Endothelial cell of umbilical vein (primary cell): ENCODE measurements at regions not wholly inside any gene's neighbourhood (a gene's known extent, or its start where the extent isn't known, plus 50 kb on each side); places are given as distances from the start of the nearest gene placed in this dataset.

Source experiments
- BruUV-seq: library from RNA; stranded (reverse); fragments of 400-500 nt; replicated peaks from 2 replicates; lab custom pipeline; 2021; lab: Mats Ljungman, UMichigan
- CTCF ChIA-PET: fragments of 300-600, 350-600 bp; sonication (Branson Sonifier 250); formaldehyde crosslinking; loops from one replicate; lab custom pipeline; 2021; ENCODE audit warnings: antibody characterized with exemption, inconsistent platforms; lab: Charles Lee
- POLR2A ChIA-PET: fragments of 300-600, 350-600 bp; sonication (Branson Sonifier 250); formaldehyde crosslinking; loops from one replicate; lab custom pipeline; 2021; ENCODE audit warnings: antibody characterized with exemption, inconsistent platforms; lab: Charles Lee
- DNase-seq: peaks from one replicate; pipeline ENCODE4 v3.0.0-alpha.2; 2011; ENCODE audit warnings: low read depth, low spot score
- FAIRE-seq: peaks from 2 replicates; lab custom pipeline; 2011; peaks lifted over from hg19 to GRCh38; lab: Jason Lieb, UNC
- H2AFZ ChIP-seq: 2 replicates; pipeline ENCODE4 v1.6.0; 2012; ENCODE audit warnings: low read depth, low read length, control low read depth, inconsistent platforms
- H3K27ac ChIP-seq: 2 replicates; pipeline ENCODE4 v1.5.1; 2011; ENCODE audit warnings: low read depth, mild to moderate bottlenecking, control low read depth, low read length, moderate library complexity; ENCODE audit not compliant: insufficient read depth
- H3K27me3 ChIP-seq, 2 experiments: 2 replicates each; pipeline versions ENCODE4 v1.6.0 to v1.6.1; 2011; ENCODE audit warnings: low read length in 2 of 2, mixed read lengths in 1 of 2; ENCODE audit not compliant: control insufficient read depth in 2 of 2, insufficient read depth in 2 of 2
- H3K36me3 ChIP-seq, 2 experiments: 2 replicates in 1 of 2; 3 replicates in 1 of 2; pipeline ENCODE4 v1.5.1; 2011; ENCODE audit warnings: low read length in 2 of 2, mild to moderate bottlenecking in 1 of 2, moderate library complexity in 1 of 2; ENCODE audit not compliant: control insufficient read depth in 2 of 2, insufficient read depth in 2 of 2; ENCODE audit errors: extremely low read depth in 1 of 2
- H3K4me1 ChIP-seq: 3 replicates; pipeline ENCODE4 v1.5.1; 2011; ENCODE audit warnings: mild to moderate bottlenecking, low read length; ENCODE audit not compliant: control insufficient read depth, insufficient read depth; ENCODE audit errors: extremely low read depth
- H3K4me2 ChIP-seq: 2 replicates; pipeline ENCODE4 v1.6.1; 2011; ENCODE audit warnings: low read length, control low read depth, mixed read lengths; ENCODE audit not compliant: insufficient read depth
- H3K4me3 ChIP-seq, 3 experiments: fragments of 200-600 bp in 1 of 3; sonication (generic), shearing (Covaris generic) in 1 of 3; replicated peaks in 1 of 3; 2 replicates each; pipeline ENCODE4 v1.5.1; 2011 to 2016; ENCODE audit warnings: control low read depth in 3 of 3, low read length in 3 of 3, mild to moderate bottlenecking in 2 of 3, inconsistent platforms in 1 of 3, low read depth in 1 of 3, moderate library complexity in 1 of 3; ENCODE audit not compliant: insufficient read depth in 1 of 3
- H3K79me2 ChIP-seq: 2 replicates; pipeline ENCODE4 v1.6.0; 2012; ENCODE audit warnings: low read length, inconsistent platforms; ENCODE audit not compliant: control insufficient read depth, insufficient read depth
- H3K9ac ChIP-seq: replicated peaks from 2 replicates; pipeline ENCODE3; 2011; ENCODE audit warnings: low read length, control low read depth; ENCODE audit not compliant: insufficient read depth; ENCODE audit errors: extremely low read depth
- H3K9me1 ChIP-seq: replicated peaks from 3 replicates; pipeline ENCODE4 v1.6.0; 2011; ENCODE audit warnings: mild to moderate bottlenecking, low read length; ENCODE audit not compliant: control insufficient read depth, insufficient read depth; ENCODE audit errors: extremely low read depth
- H3K9me3 ChIP-seq: replicated peaks from 2 replicates; pipeline ENCODE4 v1.5.1; 2012; ENCODE audit warnings: low read length, inconsistent platforms; ENCODE audit not compliant: control insufficient read depth, insufficient read depth
- H4K20me1 ChIP-seq: replicated peaks from 2 replicates; pipeline ENCODE3; 2011; ENCODE audit warnings: mild to moderate bottlenecking, low read length; ENCODE audit not compliant: control insufficient read depth, insufficient read depth; ENCODE audit errors: extremely low read depth
- CTCF ChIP-seq, 2 donors: IDR thresholded peaks; 1 replicate in 1 of 2; 2 replicates in 1 of 2; pipeline ENCODE4 v1.5.1; 2011; ENCODE audit warnings: low read length in 2 of 2, mild to moderate bottlenecking in 2 of 2, moderate library complexity in 2 of 2, control low read depth in 1 of 2, inconsistent platforms in 1 of 2, low read depth in 1 of 2; ENCODE audit not compliant: insufficient read depth in 1 of 2; ENCODE audit errors: extremely low read depth in 1 of 2
- EZH2 ChIP-seq: IDR thresholded peaks from 2 replicates; pipeline ENCODE4 v1.6.1; 2012; ENCODE audit warnings: borderline replicate concordance, low read depth, mild to moderate bottlenecking, moderate library complexity, low read length, inconsistent platforms; ENCODE audit not compliant: severe bottlenecking
- FOS ChIP-seq: IDR thresholded peaks from 2 replicates; pipeline ENCODE4 v1.6.1; 2011; ENCODE audit warnings: mild to moderate bottlenecking, low read length, moderate library complexity, borderline replicate concordance; ENCODE audit not compliant: insufficient read depth
- GATA2 ChIP-seq: IDR thresholded peaks from 2 replicates; pipeline ENCODE4 v1.7.0; 2011; ENCODE audit warnings: low read depth, mild to moderate bottlenecking, moderate library complexity, mixed read lengths, low read length; ENCODE audit not compliant: insufficient read length, insufficient read depth
- JUN ChIP-seq: IDR thresholded peaks from 2 replicates; pipeline ENCODE4 v1.6.1; 2011; ENCODE audit warnings: borderline replicate concordance, low read depth; ENCODE audit not compliant: insufficient read length, insufficient read depth
- MAX ChIP-seq: IDR thresholded peaks from 2 replicates; pipeline ENCODE4 v1.6.1; 2011; ENCODE audit not compliant: insufficient read depth, insufficient read length
- MYC ChIP-seq: IDR thresholded peaks from one replicate; pipeline ENCODE4 v1.6.1; 2011; ENCODE audit warnings: mild to moderate bottlenecking, low read depth, low read length
- POLR2A ChIP-seq: IDR thresholded peaks from 2 replicates; pipeline ENCODE4 v1.6.1; 2012; ENCODE audit warnings: low read depth, mild to moderate bottlenecking, control low read depth, low read length
- POLR2AphosphoS5 ChIP-seq: IDR thresholded peaks from 2 replicates; pipeline ENCODE4 v1.6.1; 2012; ENCODE audit warnings: low read depth, mild to moderate bottlenecking, control low read depth, low read length, moderate library complexity; ENCODE audit not compliant: insufficient read depth
- dilution Hi-C: fragments of 300-500 bp; cut with MboI; formaldehyde crosslinking; loops from one replicate; pipeline ENCODE4 v1.15.0; 2019; ENCODE audit warnings: low sequenced_read_pairs; ENCODE audit not compliant: extremely low pct_ligation_motif_present
- intact Hi-C: fragments of 100-400 bp; cut with micrococcal nuclease; formaldehyde crosslinking; loops from one replicate; pipeline ENCODE4 v1.10.0; 2022

GRCh38 chr13:67867206-67867605 lies 637.1 kb upstream of the PCDH9 start:
- FAIRE-seq (no peak), DNase-seq (no peak)
- intact Hi-C loops, result no loop called here
- Histone ChIP-seq H3K9ac (no peak overlapping the region), H3K79me2 (no peaks in the 10 kb centered on the region), H2AFZ (no peak overlapping the region), H3K27me3 (no peaks in the 10 kb centered on the region), H3K4me1 (no peaks in the 10 kb centered on the region), H3K4me2 (no peak overlapping the region), H3K4me3 (no peak overlapping the region), H4K20me1 (no peaks in the 10 kb centered on the region), H3K9me3 (no peaks in the 10 kb centered on the region), H3K27ac (no peak overlapping the region), H3K36me3 (no peaks in the 10 kb centered on the region), H3K9me1 (no peaks in the 10 kb centered on the region)
- dilution Hi-C loops, result no loop called here
- no TSS peak for BruUV-seq
- TF ChIP-seq JUN, result no peak
- no peak for TF ChIP-seq EZH2
- TF ChIP-seq MAX, result no peak
- no peak for TF ChIP-seq POLR2A
- TF ChIP-seq FOS, result no peak
- no peak for TF ChIP-seq CTCF (IDR thresholded peaks at IDR 0.05; ENCODE audit: extremely low read depth in 1 of 2, insufficient read depth in 1 of 2, low read depth in 1 of 2, low read length in 2 of 2)
- TF ChIP-seq GATA2, result no peak
- TF ChIP-seq POLR2AphosphoS5, result no peak
- no peak for TF ChIP-seq MYC
- ChIA-PET POLR2A (no interaction called here), CTCF (no interaction called here)
